Parathyroid adenoma (tissue), 2 donors: ENCODE measurements at regions not wholly inside any gene's neighbourhood (a gene's known extent, or its start where the extent isn't known, plus 50 kb on each side); places are given as distances from the start of the nearest gene placed in this dataset.

Experiments used
- H2AFZ ChIP-seq: fragments of 300-600 bp; sonication (generic); one replicate; pipeline ENCODE4 v1.7.0; 2017; ENCODE audit warnings: antibody characterized with exemption, mild to moderate bottlenecking
- H3K27ac ChIP-seq: fragments of 300-600 bp; sonication (generic); one replicate; pipeline ENCODE4 v1.7.0; 2017
- H3K27me3 ChIP-seq: fragments of 300-600 bp; sonication (generic); one replicate; pipeline ENCODE4 v1.7.0; 2017; ENCODE audit warnings: low read length; ENCODE audit not compliant: control insufficient read depth, insufficient read depth
- H3K36me3 ChIP-seq: fragments of 300-600 bp; sonication (generic); one replicate; pipeline ENCODE4 v1.7.0; 2017; ENCODE audit warnings: low read length; ENCODE audit not compliant: control insufficient read depth, insufficient read depth
- H3K4me1 ChIP-seq: fragments of 300-600 bp; sonication (generic); one replicate; pipeline ENCODE4 v1.7.0; 2017; ENCODE audit warnings: control low read depth
- H3K4me2 ChIP-seq: fragments of 300-600 bp; sonication (generic); one replicate; pipeline ENCODE4 v1.7.0; 2017; ENCODE audit warnings: low read length
- H3K4me3 ChIP-seq: fragments of 300-600 bp; sonication (generic); one replicate; pipeline ENCODE4 v1.7.0; 2017; ENCODE audit warnings: low read depth, low read length
- H3K79me2 ChIP-seq: fragments of 300-600 bp; sonication (generic); one replicate; pipeline ENCODE4 v1.7.0; 2017; ENCODE audit warnings: control low read depth
- H3K9ac ChIP-seq: fragments of 300-600 bp; sonication (generic); one replicate; pipeline ENCODE4 v1.7.0; 2017; ENCODE audit warnings: mild to moderate bottlenecking
- H3K9me3 ChIP-seq: fragments of 300-600 bp; sonication (generic); one replicate; pipeline ENCODE4 v1.7.0; 2017; ENCODE audit warnings: low read length; ENCODE audit not compliant: control insufficient read depth
- TF ChIP-seq, protein P1 (sequence below): fragments of 300-600 bp; sonication (generic); IDR thresholded peaks from one replicate; pipeline ENCODE4 v1.7.0; 2017; ENCODE audit warnings: antibody characterized with exemption, mild to moderate bottlenecking
- donor health status: primary hyperparathyroidism.

DNA sequence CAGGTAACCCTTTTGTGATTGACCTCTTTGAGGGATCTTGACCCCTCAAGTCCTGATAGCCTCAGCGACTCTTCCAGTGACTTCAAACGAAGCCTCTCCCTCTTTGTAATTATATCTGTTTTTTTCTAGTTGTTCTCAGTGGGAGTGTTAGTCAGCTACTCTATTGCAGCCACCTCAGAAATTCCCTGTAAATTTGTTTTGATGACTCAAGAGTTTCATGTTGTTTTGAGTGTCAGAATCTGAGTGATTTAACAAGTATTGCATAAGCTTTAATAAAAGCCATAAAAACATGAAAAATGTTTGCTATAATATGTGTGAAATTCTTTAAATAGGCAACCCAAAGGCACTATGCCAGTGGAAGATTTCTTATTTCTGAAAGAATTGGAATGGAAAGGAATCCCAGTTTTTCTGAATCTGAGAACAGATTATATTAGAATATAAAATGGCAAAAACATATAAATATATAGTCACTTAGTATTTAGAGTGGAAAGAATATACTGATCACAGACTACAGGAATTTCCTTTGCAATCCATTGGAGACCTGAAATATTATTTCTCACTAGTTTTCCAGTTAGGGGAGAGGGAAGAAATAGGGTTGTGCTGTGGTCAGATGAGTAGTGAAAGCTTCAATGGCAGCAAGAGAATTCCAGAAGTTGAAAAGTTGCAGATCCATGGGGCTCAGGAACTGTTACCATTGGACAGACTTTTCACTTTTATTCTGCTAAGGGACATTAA, 94.4 kb upstream of the SEMA3C start:
- H3K27ac ChIP-seq = no peak overlapping the region
- no peaks in the 10 kb centered on the region for H3K9me3 ChIP-seq
- no peak overlapping the region for H2AFZ ChIP-seq
- H3K27me3 ChIP-seq = no peaks in the 10 kb centered on the region
- H3K36me3 ChIP-seq = no peaks in the 10 kb centered on the region
- no peak overlapping the region for H3K9ac ChIP-seq
- H3K4me2 ChIP-seq = no peak overlapping the region
- TF ChIP-seq, protein P1, sequence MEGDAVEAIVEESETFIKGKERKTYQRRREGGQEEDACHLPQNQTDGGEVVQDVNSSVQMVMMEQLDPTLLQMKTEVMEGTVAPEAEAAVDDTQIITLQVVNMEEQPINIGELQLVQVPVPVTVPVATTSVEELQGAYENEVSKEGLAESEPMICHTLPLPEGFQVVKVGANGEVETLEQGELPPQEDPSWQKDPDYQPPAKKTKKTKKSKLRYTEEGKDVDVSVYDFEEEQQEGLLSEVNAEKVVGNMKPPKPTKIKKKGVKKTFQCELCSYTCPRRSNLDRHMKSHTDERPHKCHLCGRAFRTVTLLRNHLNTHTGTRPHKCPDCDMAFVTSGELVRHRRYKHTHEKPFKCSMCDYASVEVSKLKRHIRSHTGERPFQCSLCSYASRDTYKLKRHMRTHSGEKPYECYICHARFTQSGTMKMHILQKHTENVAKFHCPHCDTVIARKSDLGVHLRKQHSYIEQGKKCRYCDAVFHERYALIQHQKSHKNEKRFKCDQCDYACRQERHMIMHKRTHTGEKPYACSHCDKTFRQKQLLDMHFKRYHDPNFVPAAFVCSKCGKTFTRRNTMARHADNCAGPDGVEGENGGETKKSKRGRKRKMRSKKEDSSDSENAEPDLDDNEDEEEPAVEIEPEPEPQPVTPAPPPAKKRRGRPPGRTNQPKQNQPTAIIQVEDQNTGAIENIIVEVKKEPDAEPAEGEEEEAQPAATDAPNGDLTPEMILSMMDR = no peak
- H3K4me1 ChIP-seq = no peaks in the 10 kb centered on the region
- no peak overlapping the region for H3K4me3 ChIP-seq
- H3K79me2 ChIP-seq = no peaks in the 10 kb centered on the region

DNA sequence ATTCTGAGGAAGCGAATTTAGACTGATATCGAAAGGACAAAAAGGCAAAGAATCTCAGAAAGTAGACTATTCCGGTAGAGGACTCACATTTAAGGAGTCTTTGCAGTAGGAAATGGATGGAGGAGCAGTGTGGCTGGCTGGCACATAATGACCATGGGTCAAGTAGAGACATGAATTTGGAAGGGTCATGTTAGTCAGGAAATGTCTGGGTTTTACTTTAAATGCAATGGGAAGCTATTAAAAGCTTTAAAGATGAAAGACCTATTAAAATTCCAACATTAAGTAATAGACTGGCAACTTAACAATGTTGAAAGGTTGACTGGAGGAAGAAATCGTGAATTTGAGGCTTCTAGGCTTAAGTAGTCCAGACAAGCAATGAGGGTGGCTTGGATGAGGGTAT, 90.0 kb upstream of the SEMA3C start:
- Histone ChIP-seq H3K4me1 (no peaks in the 10 kb centered on the region), H3K36me3 (no peaks in the 10 kb centered on the region), H2AFZ (no peak overlapping the region), H3K4me2 (no peak overlapping the region), H3K9ac (no peak overlapping the region), H3K4me3 (no peak overlapping the region), H3K79me2 (no peaks in the 10 kb centered on the region), H3K27ac (no peak overlapping the region), H3K27me3 (no peaks in the 10 kb centered on the region), H3K9me3 (no peaks in the 10 kb centered on the region)
- TF ChIP-seq, protein P1 = no peak

DNA sequence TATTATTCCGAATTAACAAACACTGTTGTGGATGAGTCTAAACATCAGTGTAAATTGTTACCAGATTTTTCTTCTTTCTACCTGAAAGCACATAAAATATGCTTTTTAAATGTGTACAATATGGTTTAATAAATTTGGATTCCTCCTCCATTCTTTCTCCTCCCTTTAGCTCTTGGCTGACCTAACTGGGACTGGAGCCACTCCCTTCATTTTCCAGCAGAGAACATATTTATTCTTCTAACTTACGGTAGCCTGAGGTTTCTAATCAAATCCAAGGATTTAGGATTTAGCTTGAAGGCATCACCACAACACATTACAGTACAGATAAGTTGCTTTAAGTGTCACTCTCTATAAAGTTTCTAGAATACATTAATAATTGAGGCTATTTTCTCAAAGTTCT, 88.2 kb upstream of the SEMA3C start:
- no peaks in the 10 kb centered on the region for H3K4me1 ChIP-seq
- H3K4me2 ChIP-seq = no peak overlapping the region
- H3K27me3 ChIP-seq = no peaks in the 10 kb centered on the region
- TF ChIP-seq, protein P1 = no peak
- no peaks in the 10 kb centered on the region for H3K79me2 ChIP-seq
- H3K27ac ChIP-seq = no peak overlapping the region
- H3K9me3 ChIP-seq = no peaks in the 10 kb centered on the region
- no peaks in the 10 kb centered on the region for H3K36me3 ChIP-seq
- no peak overlapping the region for H3K4me3 ChIP-seq
- H2AFZ ChIP-seq = no peak overlapping the region
- H3K9ac ChIP-seq = no peak overlapping the region

DNA sequence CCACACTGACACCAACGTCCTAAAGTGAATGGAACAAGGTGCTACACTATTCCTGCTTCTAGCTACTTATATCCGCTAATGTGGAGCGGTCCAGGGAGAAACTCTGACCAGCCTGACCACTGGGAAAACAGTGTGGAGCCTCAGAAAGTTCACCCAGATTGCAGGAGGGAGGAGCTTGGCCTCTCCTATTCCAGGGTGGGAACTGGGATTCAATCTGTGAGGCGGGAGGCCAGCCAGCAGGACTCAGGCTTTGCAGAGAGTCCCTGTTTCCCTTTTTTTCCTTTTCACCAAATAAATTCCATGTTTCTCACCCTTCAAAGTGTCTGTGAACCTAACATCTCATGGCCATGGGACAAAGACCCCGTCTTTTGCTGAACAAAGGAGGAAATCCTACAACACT, 86.4 kb upstream of the SEMA3C start:
- H3K4me3 ChIP-seq = no peak overlapping the region
- H3K9me3 ChIP-seq = no peaks in the 10 kb centered on the region
- H3K4me2 ChIP-seq = no peak overlapping the region
- TF ChIP-seq, protein P1 = no peak
- no peaks in the 10 kb centered on the region for H3K4me1 ChIP-seq
- no peak overlapping the region for H3K27ac ChIP-seq
- no peaks in the 10 kb centered on the region for H3K27me3 ChIP-seq
- H3K36me3 ChIP-seq = no peaks in the 10 kb centered on the region
- no peak overlapping the region for H3K9ac ChIP-seq
- no peak overlapping the region for H2AFZ ChIP-seq
- H3K79me2 ChIP-seq = no peaks in the 10 kb centered on the region

DNA sequence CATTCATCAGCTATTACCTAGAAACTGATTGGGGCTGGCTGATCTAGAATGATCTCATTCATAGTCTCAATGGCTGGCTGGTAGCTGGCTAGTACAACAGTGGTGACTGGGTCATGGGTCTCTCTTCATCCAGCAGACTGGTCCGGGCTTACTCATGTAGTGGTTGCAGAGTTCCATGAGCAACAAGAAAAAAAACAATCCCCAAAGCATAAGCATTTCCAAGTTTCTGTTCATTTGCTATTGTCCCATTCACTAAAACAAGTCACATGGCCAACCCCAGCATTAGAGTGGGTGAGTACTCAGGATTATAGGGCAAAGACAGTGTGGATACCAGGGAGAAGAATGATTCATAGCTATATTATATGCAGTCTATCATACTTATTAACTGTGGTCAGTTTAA, 85.2 kb upstream of the SEMA3C start:
- TF ChIP-seq, protein P1 = no peak
- no peak overlapping the region for H3K4me3 ChIP-seq
- no peaks in the 10 kb centered on the region for H3K79me2 ChIP-seq
- no peaks in the 10 kb centered on the region for H3K36me3 ChIP-seq
- no peak overlapping the region for H3K27ac ChIP-seq
- no peaks in the 10 kb centered on the region for H3K27me3 ChIP-seq
- no peak overlapping the region for H3K9ac ChIP-seq
- no peaks in the 10 kb centered on the region for H3K4me1 ChIP-seq
- H3K4me2 ChIP-seq = no peak overlapping the region
- no peak overlapping the region for H2AFZ ChIP-seq
- no peaks in the 10 kb centered on the region for H3K9me3 ChIP-seq
